ENCODE measurements at regions not wholly inside any gene's neighbourhood (a gene's known extent, or its start where the extent isn't known, plus 50 kb on each side); places are given as distances from the start of the nearest gene placed in this dataset.

DNA sequence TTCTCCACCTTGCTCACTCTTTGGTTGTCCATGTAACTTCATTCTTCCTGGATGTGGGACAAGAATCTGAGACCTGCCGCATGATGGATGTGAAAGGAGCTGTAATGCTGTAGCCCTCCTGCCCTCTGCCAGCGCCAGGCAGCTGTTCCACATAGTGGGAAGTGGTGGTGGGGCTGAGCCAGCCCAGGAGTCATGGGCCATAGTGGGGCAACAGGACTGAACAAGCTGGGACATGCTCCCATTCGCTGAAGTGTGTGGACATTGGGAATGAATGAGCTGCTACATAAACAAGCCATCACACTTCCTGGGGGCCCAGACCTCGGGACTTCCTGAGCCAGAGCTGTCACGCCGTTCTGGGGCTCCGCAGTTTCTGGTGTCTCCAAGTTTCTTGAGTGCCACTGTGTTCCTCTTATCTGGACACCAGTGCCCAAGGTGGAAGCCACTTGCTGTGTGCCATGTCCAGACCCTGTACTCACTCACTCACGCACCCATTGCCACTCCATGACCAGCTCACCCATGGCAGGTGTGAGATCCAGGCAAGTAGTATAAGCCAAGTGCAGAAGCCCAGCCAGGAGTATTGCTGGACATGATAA is 624.3 kb upstream of the EPHA6 start:
- TF ChIP-seq, protein P1, sequence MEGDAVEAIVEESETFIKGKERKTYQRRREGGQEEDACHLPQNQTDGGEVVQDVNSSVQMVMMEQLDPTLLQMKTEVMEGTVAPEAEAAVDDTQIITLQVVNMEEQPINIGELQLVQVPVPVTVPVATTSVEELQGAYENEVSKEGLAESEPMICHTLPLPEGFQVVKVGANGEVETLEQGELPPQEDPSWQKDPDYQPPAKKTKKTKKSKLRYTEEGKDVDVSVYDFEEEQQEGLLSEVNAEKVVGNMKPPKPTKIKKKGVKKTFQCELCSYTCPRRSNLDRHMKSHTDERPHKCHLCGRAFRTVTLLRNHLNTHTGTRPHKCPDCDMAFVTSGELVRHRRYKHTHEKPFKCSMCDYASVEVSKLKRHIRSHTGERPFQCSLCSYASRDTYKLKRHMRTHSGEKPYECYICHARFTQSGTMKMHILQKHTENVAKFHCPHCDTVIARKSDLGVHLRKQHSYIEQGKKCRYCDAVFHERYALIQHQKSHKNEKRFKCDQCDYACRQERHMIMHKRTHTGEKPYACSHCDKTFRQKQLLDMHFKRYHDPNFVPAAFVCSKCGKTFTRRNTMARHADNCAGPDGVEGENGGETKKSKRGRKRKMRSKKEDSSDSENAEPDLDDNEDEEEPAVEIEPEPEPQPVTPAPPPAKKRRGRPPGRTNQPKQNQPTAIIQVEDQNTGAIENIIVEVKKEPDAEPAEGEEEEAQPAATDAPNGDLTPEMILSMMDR (IDR thresholded peaks at IDR 0.05): no peak
- TF ChIP-seq EP300 (IDR thresholded peaks at IDR 0.05): no peak
- no peak for TF ChIP-seq POLR2AphosphoS5 (IDR thresholded peaks at IDR 0.05)
- TF ChIP-seq POLR2A (IDR thresholded peaks at IDR 0.05): no peak

All from gastroesophageal sphincter (tissue), 3 donors.